Stimulated activated naive B cell treated with anti-CD40 and anti-IgM and Interleukin-4, amounts not matched to agents 10 μg/mL and 1 μg/mL and 100 μg/mL, for 72 hours (primary cell): ENCODE measurements at regions not wholly inside any gene's neighbourhood (a gene's known extent, or its start where the extent isn't known, plus 50 kb on each side); places are given as distances from the start of the nearest gene placed in this dataset.
"Not testable (repeated sequence)": the region's sequence is repeated elsewhere in the genome, so short reads cannot be mapped to it uniquely, and the experiment has no call there.

Experiments
- ATAC-seq, 2 donors: fragments of 150-1000 bp; cut with Tn5 transposase; replicated peaks; 2 replicates each; pipeline ENCODE4 v1.10.0; 2021; ENCODE audit warnings: moderate library complexity in 1 of 2
- DNase-seq: peaks from one replicate; pipeline ENCODE4 v3.0.0; 2021
- H3K27ac Mint-ChIP-seq: one replicate; pipeline ENCODE4 v1.8.0; 2022; ENCODE audit warnings: mild to moderate bottlenecking, mixed read lengths
- H3K27me3 Mint-ChIP-seq, 2 donors: one replicate each; pipeline ENCODE4 v1.8.0; 2022; ENCODE audit warnings: mixed read lengths in 2 of 2
- H3K36me3 Mint-ChIP-seq, 2 donors: one replicate each; pipeline ENCODE4 v1.8.0; 2022; ENCODE audit warnings: mixed read lengths in 2 of 2, mild to moderate bottlenecking in 1 of 2
- H3K4me1 Mint-ChIP-seq, 2 donors: one replicate each; pipeline ENCODE4 v1.8.0; 2022; ENCODE audit warnings: mixed read lengths in 2 of 2, mild to moderate bottlenecking in 1 of 2
- H3K4me3 Mint-ChIP-seq, 2 donors: one replicate each; pipeline ENCODE4 v1.8.0; 2022; ENCODE audit warnings: mild to moderate bottlenecking in 2 of 2, mixed read lengths in 2 of 2, moderate library complexity in 1 of 2
- H3K9me3 Mint-ChIP-seq, 2 donors: one replicate each; pipeline ENCODE4 v1.8.0; 2022; ENCODE audit warnings: mixed read lengths in 2 of 2, mild to moderate bottlenecking in 1 of 2

DNA sequence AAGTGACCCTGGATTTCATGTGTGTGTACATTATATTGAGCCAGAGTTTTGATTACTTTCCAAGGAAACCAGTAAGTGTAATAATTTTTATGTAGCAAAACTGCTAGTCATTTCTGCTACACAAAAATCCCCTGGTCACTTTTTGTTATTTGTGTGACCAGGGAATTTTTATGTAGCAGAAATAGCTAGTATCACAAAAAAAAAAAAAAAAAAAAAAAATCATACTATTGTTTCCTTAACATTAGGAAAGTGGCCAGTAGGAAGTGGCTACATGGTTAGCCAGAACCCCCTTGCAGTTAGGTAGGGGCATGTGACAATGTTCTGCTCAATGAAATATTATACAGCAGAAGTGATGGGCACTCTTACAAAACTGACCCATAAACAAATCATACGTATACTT is 434.0 kb upstream of the BTBD3 start:
- Mint-ChIP-seq H3K27ac (no peak overlapping the region), H3K4me3 (no peak overlapping the region), H3K9me3 (peaks cover 0 to 4% of the 10 kb centered on the region in 2 donors), H3K4me1 (no peaks in the 10 kb centered on the region), H3K27me3 (no peaks in the 10 kb centered on the region), H3K36me3 (no peaks in the 10 kb centered on the region)
- ATAC-seq: no peak
- no peak for DNase-seq

DNA sequence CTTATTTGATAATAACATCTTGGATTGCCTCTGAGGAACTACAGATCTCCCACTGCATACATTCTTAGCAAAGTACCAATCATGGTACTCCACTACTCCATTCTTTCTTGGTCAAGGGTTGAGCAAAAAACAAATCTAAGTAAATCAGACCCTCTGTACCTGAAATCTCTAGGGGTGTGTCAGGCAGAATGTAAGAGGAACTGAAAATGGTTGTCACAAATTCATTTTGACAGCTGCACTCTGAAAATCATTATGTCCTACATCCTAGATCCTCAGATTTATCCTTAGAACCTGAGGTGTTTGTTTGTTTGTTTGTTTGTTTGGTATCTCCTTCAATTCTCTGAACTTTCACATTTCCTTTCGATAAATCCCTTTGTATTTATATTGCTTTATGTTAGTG is 433.2 kb upstream of the BTBD3 start:
- ATAC-seq (no peak), DNase-seq (no peak)
- no peak overlapping the region for H3K27ac Mint-ChIP-seq
- H3K4me1 Mint-ChIP-seq: no peaks in the 10 kb centered on the region
- H3K9me3 Mint-ChIP-seq: peaks cover 0 to 4% of the 10 kb centered on the region in 2 donors
- H3K4me3 Mint-ChIP-seq: no peak overlapping the region
- H3K27me3 Mint-ChIP-seq: no peaks in the 10 kb centered on the region
- H3K36me3 Mint-ChIP-seq: no peaks in the 10 kb centered on the region

DNA sequence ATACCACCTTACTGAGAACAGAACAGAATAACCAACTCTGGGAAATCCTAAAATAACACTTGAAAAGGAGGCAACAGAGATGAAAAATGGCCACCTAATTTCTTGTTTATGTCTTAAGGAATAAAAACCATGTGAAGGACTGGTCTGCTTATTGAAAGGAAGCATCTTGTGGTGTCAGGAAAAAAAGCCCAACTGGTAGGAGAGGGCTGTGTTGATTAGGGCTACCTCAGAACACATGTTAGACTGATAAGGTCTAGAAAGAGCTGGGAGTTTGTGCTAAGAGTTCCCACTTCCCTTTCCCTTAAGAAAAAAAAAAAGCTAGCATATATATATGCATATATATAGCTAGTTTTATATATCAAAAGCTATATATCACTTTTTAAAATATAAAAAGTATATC is 425.3 kb upstream of the BTBD3 start:
- ATAC-seq: no peak

DNA sequence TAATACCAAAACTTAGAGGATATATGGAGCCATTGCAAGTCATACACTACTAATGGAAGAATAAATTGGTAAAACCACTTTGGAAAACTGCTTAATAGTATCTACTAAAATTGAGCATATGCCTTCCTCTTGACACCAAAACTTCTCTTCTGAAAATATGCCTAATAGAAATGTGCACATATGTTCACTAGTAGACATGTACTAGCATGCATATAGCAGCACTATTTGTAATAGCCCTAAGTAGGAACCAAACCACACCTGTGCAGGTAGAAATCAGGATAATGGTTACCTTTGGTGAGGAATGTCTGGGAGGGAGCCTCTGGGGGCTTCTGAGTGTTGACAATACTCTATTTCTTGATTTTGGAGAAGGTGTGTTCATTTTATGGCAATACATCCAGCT is 424.8 kb upstream of the BTBD3 start:
- Mint-ChIP-seq H3K4me3 (no peak overlapping the region), H3K4me1 (no peaks in the 10 kb centered on the region), H3K27ac (no peak overlapping the region), H3K9me3 (no peaks in the 10 kb centered on the region), H3K36me3 (no peaks in the 10 kb centered on the region), H3K27me3 (no peaks in the 10 kb centered on the region)
- DNase-seq: no peak
- ATAC-seq: no peak

More for the DNA sequence above, 425.3 kb upstream of the BTBD3 start:
- Mint-ChIP-seq H3K9me3 (no peaks in the 10 kb centered on the region), H3K27ac (no peak overlapping the region), H3K4me1 (no peaks in the 10 kb centered on the region), H3K36me3 (no peaks in the 10 kb centered on the region), H3K4me3 (no peak overlapping the region), H3K27me3 (no peaks in the 10 kb centered on the region)
- DNase-seq: no peak

DNA sequence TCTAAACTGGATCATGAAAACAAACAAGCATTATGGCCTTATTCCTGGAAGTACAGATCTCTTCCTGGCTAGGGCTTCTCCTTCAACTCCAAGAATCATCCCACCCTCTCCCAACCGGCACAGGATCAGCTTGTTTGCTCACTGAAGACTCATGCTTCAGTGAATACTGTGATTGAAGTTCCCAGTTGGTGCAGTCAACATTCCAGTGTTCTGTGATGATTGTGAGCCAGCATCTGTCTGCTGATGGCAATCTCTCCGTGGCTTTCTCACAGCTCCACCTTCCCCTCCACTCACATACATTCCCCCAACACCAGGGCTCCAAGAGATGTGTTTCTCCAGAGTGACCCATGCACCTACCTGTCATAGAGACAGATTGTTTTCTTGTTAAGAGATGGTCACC is 421.3 kb upstream of the BTBD3 start:
- DNase-seq (no peak), ATAC-seq (no peak)
- Mint-ChIP-seq H3K4me1 (no peaks in the 10 kb centered on the region), H3K27me3 (no peaks in the 10 kb centered on the region), H3K27ac (no peak overlapping the region), H3K4me3 (no peak overlapping the region), H3K36me3 (no peaks in the 10 kb centered on the region), H3K9me3 (peaks cover 0 to 2% of the 10 kb centered on the region in 2 donors)

DNA sequence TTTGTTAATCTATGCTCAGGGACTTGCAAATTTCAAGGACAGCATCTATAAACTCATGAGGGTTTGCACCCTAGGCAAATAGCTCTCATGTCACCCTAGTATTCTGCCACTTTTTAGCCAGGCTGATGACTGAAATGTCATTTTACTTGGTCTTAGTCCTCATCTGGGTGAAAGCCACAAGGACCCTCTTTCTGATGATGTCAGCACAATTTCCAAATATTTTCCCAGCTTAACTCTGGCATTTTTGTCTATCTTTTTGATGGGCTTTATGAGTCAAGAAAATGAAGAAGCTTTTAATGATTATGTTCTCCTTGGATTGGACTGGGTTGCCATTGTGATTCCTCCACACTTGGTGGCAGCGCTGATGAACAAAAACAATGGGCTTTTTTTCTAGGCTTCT is 420.1 kb upstream of the BTBD3 start:
- ATAC-seq (no peak), DNase-seq (no peak)
- Mint-ChIP-seq H3K27ac (no peak overlapping the region), H3K27me3 (no peaks in the 10 kb centered on the region), H3K4me1 (no peaks in the 10 kb centered on the region), H3K4me3 (no peak overlapping the region), H3K36me3 (no peaks in the 10 kb centered on the region), H3K9me3 (peaks cover 0 to 2% of the 10 kb centered on the region in 2 donors)

DNA sequence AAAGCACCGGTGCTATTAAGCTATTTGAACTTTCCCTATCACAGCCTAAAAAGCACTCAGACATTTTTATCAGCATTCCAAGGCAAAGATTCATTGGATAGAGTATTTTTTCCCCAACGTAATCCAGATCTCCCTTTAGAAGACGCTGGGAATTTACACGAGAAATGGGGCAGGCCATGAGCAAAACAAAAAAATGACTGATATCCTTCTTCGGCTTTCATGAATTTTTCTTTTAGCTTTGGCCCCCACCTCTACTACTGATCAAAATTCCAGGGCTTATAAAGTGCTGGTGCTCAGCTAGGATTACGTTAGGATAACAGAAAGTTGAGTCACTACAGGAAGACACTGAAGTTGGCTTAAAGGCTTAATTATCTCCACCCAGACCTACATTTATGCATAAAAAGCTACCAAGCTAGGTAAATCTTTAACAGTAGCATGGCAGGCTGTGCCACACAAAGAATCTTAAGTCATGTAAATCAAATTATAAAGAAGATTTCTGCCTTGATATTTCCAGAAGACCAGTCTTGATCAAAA is 418.5 kb upstream of the BTBD3 start:
- Mint-ChIP-seq H3K4me3 (no peak overlapping the region), H3K4me1 (no peaks in the 10 kb centered on the region), H3K9me3 (peaks cover 0 to 2% of the 10 kb centered on the region in 2 donors), H3K27ac (no peak overlapping the region), H3K36me3 (no peaks in the 10 kb centered on the region), H3K27me3 (no peaks in the 10 kb centered on the region)
- no peak for ATAC-seq
- DNase-seq: no peak

DNA sequence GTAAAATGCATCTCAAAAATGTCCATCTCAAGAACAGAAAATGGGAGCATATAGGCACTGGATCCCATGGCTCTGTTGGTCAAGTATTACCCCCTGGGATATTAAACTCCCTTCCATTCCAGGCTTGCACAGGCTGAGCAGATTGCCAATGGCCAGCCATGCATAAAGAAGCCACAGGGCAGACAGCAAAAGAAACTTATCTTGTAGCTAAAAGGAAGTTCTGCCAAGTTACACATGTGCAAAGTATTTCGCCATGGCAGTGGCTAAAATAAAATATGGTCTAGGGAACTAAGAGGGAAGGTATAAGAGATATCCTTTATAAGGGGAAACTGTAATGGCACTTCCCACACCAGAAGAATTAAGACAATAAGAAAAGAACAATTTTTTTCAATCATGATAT is 415.6 kb upstream of the BTBD3 start:
- Mint-ChIP-seq H3K9me3 (peaks cover 0 to 6% of the 10 kb centered on the region in 2 donors), H3K27me3 (no peaks in the 10 kb centered on the region), H3K4me1 (no peaks in the 10 kb centered on the region), H3K27ac (no peak overlapping the region), H3K36me3 (no peaks in the 10 kb centered on the region), H3K4me3 (no peak overlapping the region)
- no peak for DNase-seq
- no peak for ATAC-seq

DNA sequence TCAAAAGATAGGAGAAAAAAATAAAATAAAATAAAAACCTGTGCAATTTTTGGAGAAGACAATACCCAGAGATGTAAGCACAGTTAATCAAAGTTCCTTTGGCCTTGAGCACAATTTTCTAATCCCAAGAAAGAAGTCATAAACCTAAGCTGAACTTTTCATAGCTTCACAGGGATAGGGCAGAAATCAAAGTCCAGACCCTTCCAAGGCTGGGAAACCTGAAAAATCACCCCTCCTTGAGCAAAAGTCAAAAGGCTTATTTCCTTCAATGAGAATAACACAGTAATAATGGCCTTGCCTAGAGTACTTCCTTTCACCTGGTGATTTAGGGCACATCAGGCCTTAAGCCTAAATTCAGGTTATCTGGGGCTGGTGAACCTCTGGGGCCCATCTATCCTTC is 415.0 kb upstream of the BTBD3 start:
- DNase-seq: no peak
- H3K27ac Mint-ChIP-seq: no peak overlapping the region
- no peaks in the 10 kb centered on the region for H3K27me3 Mint-ChIP-seq
- H3K4me3 Mint-ChIP-seq: no peak overlapping the region
- H3K36me3 Mint-ChIP-seq: no peaks in the 10 kb centered on the region
- H3K9me3 Mint-ChIP-seq: peaks cover 0 to 6% of the 10 kb centered on the region in 2 donors
- no peaks in the 10 kb centered on the region for H3K4me1 Mint-ChIP-seq
- ATAC-seq: no peak

DNA sequence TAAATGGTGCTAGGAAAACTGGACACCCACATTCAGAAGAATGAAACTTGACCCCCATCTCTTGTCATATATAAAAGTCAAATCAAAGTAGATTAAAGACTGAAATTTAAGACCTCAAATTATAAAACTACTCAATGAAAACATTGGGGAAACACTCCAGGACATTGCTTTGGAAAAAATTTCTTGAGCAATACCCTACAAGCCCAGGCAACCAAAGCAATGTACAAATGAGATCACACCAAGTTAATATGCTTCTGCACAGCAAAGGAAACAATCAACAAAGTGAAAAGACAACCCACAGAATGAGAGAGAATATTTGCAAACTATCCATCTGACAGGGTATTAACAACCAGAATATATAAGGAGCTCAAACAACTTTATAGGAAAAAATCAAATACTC is 407.9 kb upstream of the BTBD3 start:
- no peak overlapping the region for H3K4me3 Mint-ChIP-seq
- peaks cover 0 to 9% of the 10 kb centered on the region in 2 donors for H3K9me3 Mint-ChIP-seq
- DNase-seq (no peak), ATAC-seq (no peak)
- no peak overlapping the region for H3K27ac Mint-ChIP-seq
- H3K27me3 Mint-ChIP-seq: no peaks in the 10 kb centered on the region
- no peaks in the 10 kb centered on the region for H3K4me1 Mint-ChIP-seq
- no peaks in the 10 kb centered on the region for H3K36me3 Mint-ChIP-seq

DNA sequence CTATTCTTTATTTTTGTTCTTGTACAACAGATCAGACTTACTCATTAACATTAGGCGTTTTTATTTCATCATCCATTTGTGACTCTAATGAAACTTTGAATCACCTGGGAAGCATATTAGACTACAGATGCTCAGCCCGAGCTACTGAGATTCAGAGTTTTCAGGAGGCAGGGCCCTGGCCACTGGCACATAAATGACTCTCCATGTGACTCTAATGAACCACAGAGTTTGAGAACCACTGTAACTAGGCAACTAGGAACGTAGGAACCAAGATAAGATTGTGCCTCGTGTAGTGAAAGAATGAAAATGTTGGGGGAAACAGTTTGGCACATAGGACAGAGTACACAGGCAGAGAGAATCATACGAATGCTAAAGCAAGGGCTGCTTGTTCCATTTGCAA is 405.9 kb upstream of the BTBD3 start:
- H3K4me3 Mint-ChIP-seq: no peak overlapping the region
- no peak for DNase-seq
- H3K9me3 Mint-ChIP-seq: peaks cover 0 to 4% of the 10 kb centered on the region in 2 donors
- no peaks in the 10 kb centered on the region for H3K27me3 Mint-ChIP-seq
- no peak overlapping the region for H3K27ac Mint-ChIP-seq
- no peaks in the 10 kb centered on the region for H3K4me1 Mint-ChIP-seq
- no peaks in the 10 kb centered on the region for H3K36me3 Mint-ChIP-seq
- no peak for ATAC-seq

DNA sequence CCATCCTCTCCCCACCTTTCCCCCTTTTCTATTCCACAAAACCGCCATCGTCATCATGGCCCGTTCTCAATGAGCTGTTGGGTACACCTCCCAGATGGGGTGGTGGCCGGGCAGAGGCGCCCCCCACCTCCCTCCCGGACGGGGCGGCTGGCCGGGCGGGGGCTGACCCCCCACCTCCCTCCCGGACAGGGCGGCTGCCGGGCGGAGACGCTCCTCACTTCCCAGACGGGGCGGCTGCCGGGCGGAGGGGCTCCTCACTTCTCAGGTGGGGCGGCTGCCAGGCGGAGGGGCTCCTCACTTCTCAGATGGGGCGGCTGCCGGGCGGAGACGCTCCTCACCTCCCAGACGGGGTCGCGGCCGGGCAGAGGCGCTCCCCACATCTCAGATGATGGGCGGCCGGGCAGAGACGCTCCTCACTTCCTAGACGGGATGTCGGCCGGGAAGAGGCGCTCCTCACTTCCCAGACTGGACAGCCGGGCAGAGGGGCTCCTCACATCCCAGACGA is 404.4 kb upstream of the BTBD3 start:
- not testable (repeated sequence) for H3K4me1 Mint-ChIP-seq, H3K27ac Mint-ChIP-seq

DNA sequence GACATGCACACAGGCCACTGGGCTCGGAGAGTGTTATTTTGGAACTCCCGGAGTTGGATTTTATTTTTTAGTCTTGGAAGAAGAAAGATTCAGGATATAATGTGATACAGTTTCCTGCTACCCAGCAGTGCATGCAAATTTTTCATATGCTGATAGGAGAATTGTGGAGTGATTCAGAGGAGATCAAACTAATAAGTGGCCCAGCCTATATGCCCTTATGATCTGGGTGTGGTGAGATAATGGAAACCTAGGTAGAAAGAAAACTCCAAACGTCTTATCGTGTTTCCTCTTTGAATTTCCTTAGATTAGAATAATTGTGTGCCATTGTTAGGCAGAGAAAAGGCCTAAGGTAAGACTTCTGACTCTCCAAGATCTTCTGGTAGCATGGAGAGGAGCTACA is 401.2 kb upstream of the BTBD3 start:
- no peak for ATAC-seq

More for the DNA sequence above, 404.4 kb upstream of the BTBD3 start:
- H3K36me3 Mint-ChIP-seq, H3K4me3 Mint-ChIP-seq, DNase-seq, ATAC-seq, H3K9me3 Mint-ChIP-seq, H3K27me3 Mint-ChIP-seq: not testable (repeated sequence)

DNA sequence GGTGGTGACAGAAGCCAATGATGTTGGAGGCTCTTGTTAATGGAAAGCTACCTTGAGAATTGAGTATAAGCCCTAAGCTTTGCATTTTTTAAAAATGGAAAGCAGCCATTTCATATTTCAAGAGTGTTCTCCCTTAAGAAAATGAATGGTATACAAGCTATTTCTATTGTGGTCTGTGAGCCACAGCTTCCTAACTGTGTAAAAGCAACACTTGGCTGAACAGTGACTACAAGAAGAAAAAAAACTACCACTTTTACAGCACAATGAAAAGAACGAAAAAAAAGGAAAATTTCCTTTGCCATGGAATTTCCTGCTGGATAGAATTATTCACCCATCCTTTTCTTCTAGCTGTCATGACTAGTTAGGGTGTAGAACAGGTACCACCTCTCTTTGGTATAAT is 397.1 kb upstream of the BTBD3 start:
- DNase-seq (no peak), ATAC-seq (no peak)
- H3K4me3 Mint-ChIP-seq: no peak overlapping the region
- no peaks in the 10 kb centered on the region for H3K36me3 Mint-ChIP-seq
- H3K4me1 Mint-ChIP-seq: no peaks in the 10 kb centered on the region
- H3K27ac Mint-ChIP-seq: no peak overlapping the region
- no peaks in the 10 kb centered on the region for H3K27me3 Mint-ChIP-seq
- H3K9me3 Mint-ChIP-seq: peaks cover 0 to 5% of the 10 kb centered on the region in 2 donors

More for the DNA sequence above, 401.2 kb upstream of the BTBD3 start:
- Mint-ChIP-seq H3K27ac (no peak overlapping the region), H3K36me3 (no peaks in the 10 kb centered on the region), H3K4me3 (no peak overlapping the region), H3K4me1 (no peaks in the 10 kb centered on the region), H3K27me3 (no peaks in the 10 kb centered on the region), H3K9me3 (peaks cover 0 to 2% of the 10 kb centered on the region in 2 donors)
- no peak for DNase-seq

DNA sequence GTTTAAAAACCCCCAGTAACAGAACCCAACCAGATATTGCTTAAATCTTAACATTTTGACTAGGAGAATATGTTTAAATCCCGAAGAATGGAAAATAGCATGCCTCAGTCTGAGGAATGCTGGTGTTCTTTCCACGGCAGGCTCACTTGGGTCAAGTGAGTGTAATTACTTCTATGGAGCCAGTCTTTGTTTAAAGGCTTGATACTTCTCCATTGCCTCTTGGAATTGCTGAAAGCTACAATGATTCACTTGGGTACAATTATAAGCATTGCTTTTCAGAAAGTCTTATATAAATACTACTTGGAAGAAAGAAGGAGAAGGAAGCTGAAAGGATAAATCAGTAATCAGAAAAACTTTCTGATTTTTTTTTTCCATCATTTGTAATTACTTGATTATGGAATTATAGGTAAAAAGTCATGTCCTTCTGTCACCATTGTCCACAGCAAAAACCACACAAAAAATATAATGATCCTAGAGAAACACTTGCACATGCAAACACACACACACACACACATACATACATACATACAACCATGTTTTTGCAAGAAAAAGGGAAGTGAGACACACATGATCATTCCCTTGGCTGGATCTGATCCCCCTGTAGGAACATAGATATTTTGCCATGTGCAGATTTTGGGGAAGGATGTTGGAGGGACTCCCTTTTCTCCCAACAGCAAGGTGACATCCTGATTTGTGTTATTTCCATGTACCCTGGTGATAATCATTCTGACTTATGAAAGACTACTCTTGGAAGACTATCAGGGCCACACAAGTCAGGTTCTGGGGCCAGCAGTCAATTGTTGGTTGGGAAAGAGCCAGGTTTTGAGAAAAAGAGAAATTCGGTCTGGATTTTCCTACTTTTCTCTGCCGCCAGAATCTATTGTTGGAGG is 396.0 kb upstream of the BTBD3 start:
- no peaks in the 10 kb centered on the region for H3K4me1 Mint-ChIP-seq
- no peak overlapping the region for H3K4me3 Mint-ChIP-seq
- no peak overlapping the region for H3K27ac Mint-ChIP-seq
- DNase-seq (no peak), ATAC-seq (no peak)
- no peaks in the 10 kb centered on the region for H3K36me3 Mint-ChIP-seq
- H3K9me3 Mint-ChIP-seq: peaks cover 0 to 5% of the 10 kb centered on the region in 2 donors
- H3K27me3 Mint-ChIP-seq: no peaks in the 10 kb centered on the region
